Adrenal gland (tissue), 9 donors: ENCODE measurements at regions not wholly inside any gene's neighbourhood (a gene's known extent, or its start where the extent isn't known, plus 50 kb on each side); places are given as distances from the start of the nearest gene placed in this dataset.

Source experiments
- DNase-seq, 7 donors: peaks; one replicate each; pipeline ENCODE4 v3.0.0-alpha.2; 2019 to 2020
- H3K27ac ChIP-seq, 5 donors: fragments of 200-600 bp; sonication (generic) in 4 of 5; 1 replicate in 3 of 5; 2 replicates in 2 of 5; pipeline versions ENCODE4 v1.5.1 to v1.8.0; 2016 to 2020; ENCODE audit warnings: mild to moderate bottlenecking in 1 of 5
- H3K27me3 ChIP-seq: fragments of 200-600 bp; 2 replicates; pipeline ENCODE4 v1.8.0; 2021
- H3K36me3 ChIP-seq, 2 donors: fragments of 200-600 bp; replicated peaks in 1 of 2; 1 replicate in 1 of 2; 2 replicates in 1 of 2; pipeline versions ENCODE4 v1.5.1 to v1.8.0; 2018 to 2022
- H3K4me1 ChIP-seq, 2 donors: fragments of 200-600 bp; replicated peaks in 1 of 2; 1 replicate in 1 of 2; 2 replicates in 1 of 2; pipeline versions ENCODE4 v1.5.1 to v1.8.0; 2018 to 2021
- H3K4me3 ChIP-seq, 4 donors: fragments of 200-600 bp; sonication (generic) in 3 of 4; one replicate each; pipeline ENCODE4 v1.5.1; 2016 to 2018
- H3K9me3 ChIP-seq, 3 donors: fragments of 200-600 bp; sonication (generic) in 1 of 3; replicated peaks in 1 of 3; 1 replicate in 2 of 3; 2 replicates in 1 of 3; pipeline versions ENCODE4 v1.5.1 to v1.8.0; 2016 to 2021
- POLR2A ChIP-seq, 2 donors: fragments of 450-650 bp; IDR thresholded peaks; one replicate each; pipeline ENCODE4 v1.6.1; 2017; ENCODE audit warnings: antibody characterized with exemption in 2 of 2, mild to moderate bottlenecking in 2 of 2, moderate library complexity in 1 of 2
- WGBS, 4 donors: extraction: QIAGEN DNeasy Blood & Tissue Kit in 2 of 4; methylation state at CpG; one replicate each; pipeline versions ENCODE4 v1.1.5 to v1.1.7; 2013 to 2017; 5-methylcytosine and 5-hydroxymethylcytosine counted together
- intact Hi-C, 2 donors: fragments of 100-400 bp; cut with DNase I; formaldehyde crosslinking; loops; one replicate each; pipeline versions ENCODE4 v1.14.1 to v1.15.0; 2022 to 2023
- TF ChIP-seq, protein P1 (sequence below), 6 experiments: fragments of 450-650 bp in 4 of 6; fragments of 200-600 bp in 2 of 6; sonication (generic) in 1 of 6; IDR thresholded peaks; 1 replicate in 5 of 6; 2 replicates in 1 of 6; pipeline versions ENCODE4 v1.5.1 to v1.8.0; 2016 to 2021; ENCODE audit warnings: antibody characterized with exemption in 6 of 6, mild to moderate bottlenecking in 2 of 6, moderate library complexity in 1 of 6
- donor health status: healthy with polysubstance abuse.
- donor health status: Bipolar disorder and iron deficiency.
- donor health status: DM: yes; HTN: yes; CAD: no.
- donor health status: DM: no; HTN: no; CAD: no.
- donor health status: DM: no; HTN: no; CAD: no.

DNA sequence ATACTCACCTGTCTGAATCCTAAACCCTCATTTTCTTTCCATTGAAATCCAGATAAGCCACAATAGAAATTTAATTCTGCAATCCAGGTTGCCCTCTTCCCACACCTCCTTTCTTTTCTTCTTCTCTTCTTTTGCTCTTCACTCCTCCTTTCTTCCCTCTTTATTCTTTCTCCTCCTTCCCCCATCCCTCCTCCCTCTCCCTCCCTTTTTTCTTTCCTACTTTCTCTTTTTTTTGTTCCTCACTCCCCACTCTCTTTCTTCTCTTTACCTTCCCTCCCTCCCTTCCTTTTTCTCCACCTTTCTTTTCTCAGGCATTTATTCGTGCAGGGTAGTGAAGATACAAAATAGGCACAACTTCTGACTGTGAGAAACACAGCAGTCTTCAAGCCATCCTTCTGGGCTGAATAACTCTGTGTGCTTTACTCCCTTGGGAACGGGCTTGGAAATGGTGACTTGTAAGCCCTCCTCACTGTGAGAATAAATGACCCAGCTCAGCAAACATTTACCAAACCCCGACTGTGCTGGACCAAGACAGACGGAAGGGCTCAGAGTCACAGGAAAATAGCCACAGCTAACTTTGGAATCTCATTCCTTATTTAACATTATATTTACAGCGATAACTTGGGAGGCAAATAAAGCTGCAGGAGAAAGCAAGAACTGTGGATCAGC, 140.8 kb downstream of the HAPSTR1 start:
- Histone ChIP-seq H3K4me1 (no peaks in the 10 kb centered on the region), H3K9me3 (no peaks in the 10 kb centered on the region), H3K27me3 (no peaks in the 10 kb centered on the region), H3K27ac (no peak overlapping the region), H3K4me3 (no peak overlapping the region), H3K36me3 (no peaks in the 10 kb centered on the region)
- intact Hi-C loops: no loop called here
- 29 to 51% (median 40%) methylated on average over 5 of the region's 5 CpGs for WGBS, 4 donors
- TF ChIP-seq, protein P1, sequence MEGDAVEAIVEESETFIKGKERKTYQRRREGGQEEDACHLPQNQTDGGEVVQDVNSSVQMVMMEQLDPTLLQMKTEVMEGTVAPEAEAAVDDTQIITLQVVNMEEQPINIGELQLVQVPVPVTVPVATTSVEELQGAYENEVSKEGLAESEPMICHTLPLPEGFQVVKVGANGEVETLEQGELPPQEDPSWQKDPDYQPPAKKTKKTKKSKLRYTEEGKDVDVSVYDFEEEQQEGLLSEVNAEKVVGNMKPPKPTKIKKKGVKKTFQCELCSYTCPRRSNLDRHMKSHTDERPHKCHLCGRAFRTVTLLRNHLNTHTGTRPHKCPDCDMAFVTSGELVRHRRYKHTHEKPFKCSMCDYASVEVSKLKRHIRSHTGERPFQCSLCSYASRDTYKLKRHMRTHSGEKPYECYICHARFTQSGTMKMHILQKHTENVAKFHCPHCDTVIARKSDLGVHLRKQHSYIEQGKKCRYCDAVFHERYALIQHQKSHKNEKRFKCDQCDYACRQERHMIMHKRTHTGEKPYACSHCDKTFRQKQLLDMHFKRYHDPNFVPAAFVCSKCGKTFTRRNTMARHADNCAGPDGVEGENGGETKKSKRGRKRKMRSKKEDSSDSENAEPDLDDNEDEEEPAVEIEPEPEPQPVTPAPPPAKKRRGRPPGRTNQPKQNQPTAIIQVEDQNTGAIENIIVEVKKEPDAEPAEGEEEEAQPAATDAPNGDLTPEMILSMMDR (IDR thresholded peaks at IDR 0.05): no peak
- no peak for TF ChIP-seq POLR2A (IDR thresholded peaks at IDR 0.05)
- no peak for DNase-seq

DNA sequence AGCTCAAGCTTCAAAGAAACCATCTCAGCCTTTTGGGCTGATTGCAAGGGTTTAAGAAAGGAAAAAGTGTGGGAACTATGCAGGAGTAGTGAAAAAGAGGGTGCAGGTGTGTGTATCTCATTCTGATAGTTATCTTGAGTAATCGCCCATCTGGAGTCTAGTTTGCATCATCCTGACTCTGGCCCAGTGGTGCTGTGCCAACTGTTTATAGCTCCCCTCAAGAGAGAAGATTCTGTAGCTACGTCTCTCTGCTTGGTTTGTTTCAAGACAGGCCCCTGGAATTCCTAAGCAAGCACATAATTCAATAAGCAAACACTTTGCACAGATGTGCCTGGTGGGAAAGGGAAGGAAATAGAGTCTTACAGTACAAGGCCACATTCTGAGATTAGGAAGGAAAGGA, 144.4 kb downstream of the HAPSTR1 start:
- intact Hi-C loops: no loop called here
- no peak for DNase-seq
- Histone ChIP-seq H3K27me3 (no peaks in the 10 kb centered on the region), H3K27ac (no peak overlapping the region), H3K36me3 (no peaks in the 10 kb centered on the region), H3K9me3 (no peaks in the 10 kb centered on the region), H3K4me1 (no peaks in the 10 kb centered on the region), H3K4me3 (no peak overlapping the region)
- WGBS, 4 donors: 50 to 72% (median 54%) methylated on average over 2 of the region's 2 CpGs
- no peak for TF ChIP-seq POLR2A (IDR thresholded peaks at IDR 0.05)
- TF ChIP-seq, protein P1 (IDR thresholded peaks at IDR 0.05): no peak

DNA sequence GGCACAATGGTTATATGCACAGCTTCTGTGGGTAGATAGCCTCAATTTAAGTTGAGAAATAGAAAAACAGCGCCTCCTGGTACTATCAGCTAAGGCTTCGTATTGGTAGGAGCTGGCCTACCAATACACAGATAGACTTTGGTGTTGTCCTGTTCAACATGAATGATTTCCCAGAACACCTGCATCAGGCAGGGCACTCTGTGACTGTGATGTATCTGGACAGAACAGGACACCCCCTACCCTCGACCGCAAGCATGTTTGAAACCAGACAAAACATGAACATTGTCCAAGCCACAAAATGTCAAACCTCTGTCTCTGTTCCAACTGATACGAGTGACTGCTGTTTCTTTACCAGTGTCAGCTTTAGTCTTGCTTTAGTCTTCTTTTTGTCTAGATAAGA, 144.9 kb downstream of the HAPSTR1 start:
- TF ChIP-seq, protein P1 (IDR thresholded peaks at IDR 0.05): no peak
- no peak for TF ChIP-seq POLR2A (IDR thresholded peaks at IDR 0.05)
- intact Hi-C loops: no loop called here
- DNase-seq: no peak
- no peaks in the 10 kb centered on the region for H3K27me3 ChIP-seq
- 67 to 77% (median 75%) methylated on average over 5 of the region's 5 CpGs for WGBS, 4 donors
- H3K27ac ChIP-seq: no peak overlapping the region
- no peak overlapping the region for H3K4me3 ChIP-seq
- H3K4me1 ChIP-seq: no peaks in the 10 kb centered on the region
- no peaks in the 10 kb centered on the region for H3K36me3 ChIP-seq
- no peaks in the 10 kb centered on the region for H3K9me3 ChIP-seq

DNA sequence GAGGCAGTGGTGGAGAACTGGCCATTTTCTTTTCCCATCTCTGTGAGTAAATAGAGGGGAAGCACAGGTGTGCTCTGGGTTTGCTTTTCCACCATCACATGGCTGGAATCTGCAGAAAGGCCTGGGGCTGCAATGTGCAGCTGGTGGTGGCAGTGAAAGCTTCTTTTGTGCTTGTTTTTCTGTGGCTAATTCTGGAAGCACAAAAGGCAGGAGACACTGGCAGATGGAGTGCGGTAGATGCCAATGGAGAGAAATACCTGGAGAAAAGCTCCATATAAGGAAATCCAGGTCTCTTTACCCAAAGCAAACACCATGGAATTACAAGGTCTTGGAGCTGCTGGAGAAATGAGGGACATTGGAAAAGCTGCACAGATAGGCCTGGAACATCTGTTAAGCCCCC, 146.9 kb downstream of the HAPSTR1 start:
- H3K4me1 ChIP-seq: no peaks in the 10 kb centered on the region
- H3K9me3 ChIP-seq: no peaks in the 10 kb centered on the region
- intact Hi-C loops: no loop called here
- H3K4me3 ChIP-seq: no peak overlapping the region
- no peaks in the 10 kb centered on the region for H3K27me3 ChIP-seq
- DNase-seq: no peak
- 83 to 100% (median 89%) methylated on average over 1 of the region's 1 CpG for WGBS, 4 donors
- no peak overlapping the region for H3K27ac ChIP-seq
- no peaks in the 10 kb centered on the region for H3K36me3 ChIP-seq
- TF ChIP-seq, protein P1 (IDR thresholded peaks at IDR 0.05): no peak
- no peak for TF ChIP-seq POLR2A (IDR thresholded peaks at IDR 0.05)
